IMR-90 (cell line): ENCODE measurements at regions not wholly inside any gene's neighbourhood (a gene's known extent, or its start where the extent isn't known, plus 50 kb on each side); places are given as distances from the start of the nearest gene placed in this dataset.

Experiments used
- POLR2A ChIP-seq: IDR thresholded peaks from 2 replicates; pipeline ENCODE4 v1.6.1; 2012; ENCODE audit warnings: mild to moderate bottlenecking, low read depth, low read length
- TF ChIP-seq, protein P1 (sequence below): conservative IDR thresholded peaks from 2 replicates; pipeline ENCODE4 v1.5.1; 2012; ENCODE audit warnings: mild to moderate bottlenecking, low read depth, low read length, improper control_type of control experiment
- TF ChIP-seq, protein P2 (sequence below): fragments of 150-350 bp; IDR thresholded peaks from 2 replicates; pipeline ENCODE4 v1.6.1; 2017; ENCODE audit warnings: mild to moderate bottlenecking, antibody characterized with exemption, low read length, low read depth

DNA sequence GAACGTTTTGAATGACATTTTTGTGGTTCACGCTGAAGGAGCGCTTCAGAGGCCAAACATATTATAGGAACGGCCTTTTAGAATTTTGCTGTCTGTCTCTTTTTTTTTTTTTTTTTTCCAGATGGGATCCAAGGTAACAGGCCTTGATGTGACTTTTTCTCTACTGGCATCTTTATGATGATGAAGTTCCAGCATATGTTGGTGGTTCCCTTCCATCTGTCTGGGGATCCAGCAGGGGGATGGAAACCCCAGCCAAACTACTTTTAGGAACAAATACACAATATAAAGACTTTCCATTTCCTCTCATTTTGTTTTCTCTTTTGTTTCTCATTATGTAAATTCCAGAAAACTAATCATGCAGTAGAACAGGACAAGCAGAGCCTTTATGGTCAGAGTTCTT, 239.3 kb upstream of the PRICKLE1 start:
- TF ChIP-seq, protein P1, sequence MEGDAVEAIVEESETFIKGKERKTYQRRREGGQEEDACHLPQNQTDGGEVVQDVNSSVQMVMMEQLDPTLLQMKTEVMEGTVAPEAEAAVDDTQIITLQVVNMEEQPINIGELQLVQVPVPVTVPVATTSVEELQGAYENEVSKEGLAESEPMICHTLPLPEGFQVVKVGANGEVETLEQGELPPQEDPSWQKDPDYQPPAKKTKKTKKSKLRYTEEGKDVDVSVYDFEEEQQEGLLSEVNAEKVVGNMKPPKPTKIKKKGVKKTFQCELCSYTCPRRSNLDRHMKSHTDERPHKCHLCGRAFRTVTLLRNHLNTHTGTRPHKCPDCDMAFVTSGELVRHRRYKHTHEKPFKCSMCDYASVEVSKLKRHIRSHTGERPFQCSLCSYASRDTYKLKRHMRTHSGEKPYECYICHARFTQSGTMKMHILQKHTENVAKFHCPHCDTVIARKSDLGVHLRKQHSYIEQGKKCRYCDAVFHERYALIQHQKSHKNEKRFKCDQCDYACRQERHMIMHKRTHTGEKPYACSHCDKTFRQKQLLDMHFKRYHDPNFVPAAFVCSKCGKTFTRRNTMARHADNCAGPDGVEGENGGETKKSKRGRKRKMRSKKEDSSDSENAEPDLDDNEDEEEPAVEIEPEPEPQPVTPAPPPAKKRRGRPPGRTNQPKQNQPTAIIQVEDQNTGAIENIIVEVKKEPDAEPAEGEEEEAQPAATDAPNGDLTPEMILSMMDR = no peak
- TF ChIP-seq, protein P2, sequence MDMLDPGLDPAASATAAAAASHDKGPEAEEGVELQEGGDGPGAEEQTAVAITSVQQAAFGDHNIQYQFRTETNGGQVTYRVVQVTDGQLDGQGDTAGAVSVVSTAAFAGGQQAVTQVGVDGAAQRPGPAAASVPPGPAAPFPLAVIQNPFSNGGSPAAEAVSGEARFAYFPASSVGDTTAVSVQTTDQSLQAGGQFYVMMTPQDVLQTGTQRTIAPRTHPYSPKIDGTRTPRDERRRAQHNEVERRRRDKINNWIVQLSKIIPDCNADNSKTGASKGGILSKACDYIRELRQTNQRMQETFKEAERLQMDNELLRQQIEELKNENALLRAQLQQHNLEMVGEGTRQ = no peak
- no peak for TF ChIP-seq POLR2A
